Neutrophil (primary cell): ENCODE measurements at regions not wholly inside any gene's neighbourhood (a gene's known extent, or its start where the extent isn't known, plus 50 kb on each side); places are given as distances from the start of the nearest gene placed in this dataset.

Experiments
- H3K27ac ChIP-seq: fragments of 200-600 bp; sonication (generic); 2 replicates; pipeline ENCODE4 v1.5.1; 2016; ENCODE audit warnings: mild to moderate bottlenecking, moderate library complexity
- H3K27me3 ChIP-seq: fragments of 200-600 bp; sonication (generic); 2 replicates; pipeline ENCODE4 v1.6.0; 2016; ENCODE audit warnings: mild to moderate bottlenecking
- H3K36me3 ChIP-seq: fragments of 200-600 bp; sonication (generic); 2 replicates; pipeline ENCODE4 v1.5.1; 2017
- H3K4me1 ChIP-seq, 2 experiments: fragments of 200-600 bp in 1 of 2; sonication (generic) in 1 of 2; 1 replicate in 1 of 2; 2 replicates in 1 of 2; pipeline versions ENCODE4 v1.5.1 to v1.6.1; 2013 to 2016; ENCODE audit warnings: low read depth in 1 of 2, low read length in 1 of 2, mild to moderate bottlenecking in 1 of 2, moderate library complexity in 1 of 2; ENCODE audit not compliant: control insufficient read depth in 1 of 2, insufficient read depth in 1 of 2
- H3K4me3 ChIP-seq, 2 experiments: fragments of 200-600 bp in 1 of 2; sonication (generic) in 1 of 2; 1 replicate in 1 of 2; 2 replicates in 1 of 2; pipeline ENCODE4 v1.5.1; 2013 to 2016; ENCODE audit warnings: low read depth in 1 of 2, low read length in 1 of 2, mild to moderate bottlenecking in 1 of 2, moderate library complexity in 1 of 2
- H3K9me3 ChIP-seq: fragments of 200-600 bp; sonication (generic); 2 replicates; pipeline ENCODE4 v1.5.1; 2016
- CTCF ChIP-seq: fragments of 200-600 bp; sonication (generic); IDR thresholded peaks from 2 replicates; pipeline ENCODE4 v1.5.1; 2016; ENCODE audit warnings: antibody characterized with exemption

DNA sequence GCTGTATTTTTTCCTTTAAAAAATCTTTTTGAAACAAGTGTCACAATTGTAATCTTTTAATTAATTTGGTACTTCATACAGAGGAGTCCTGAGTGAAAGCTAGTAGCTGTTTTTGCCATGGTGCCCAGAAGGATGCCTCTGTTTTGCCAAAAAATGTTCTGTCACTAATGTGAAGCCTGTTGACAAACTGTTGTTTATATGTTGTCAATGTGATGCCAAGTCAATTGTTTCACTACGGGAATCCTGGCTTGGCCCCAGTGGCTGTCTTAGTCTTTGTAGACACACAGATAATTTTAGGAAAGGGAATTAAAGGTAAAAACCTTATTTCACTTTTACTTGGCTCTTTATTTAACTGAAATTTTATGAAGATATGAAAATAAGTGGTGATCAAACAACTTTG, 706.4 kb upstream of the MMS22L start:
- no peaks in the 10 kb centered on the region for H3K27me3 ChIP-seq
- H3K27ac ChIP-seq = no peak overlapping the region
- H3K4me3 ChIP-seq = no peak overlapping the region
- no peaks in the 10 kb centered on the region for H3K4me1 ChIP-seq
- no peaks in the 10 kb centered on the region for H3K9me3 ChIP-seq
- no peak for TF ChIP-seq CTCF
- no peaks in the 10 kb centered on the region for H3K36me3 ChIP-seq

DNA sequence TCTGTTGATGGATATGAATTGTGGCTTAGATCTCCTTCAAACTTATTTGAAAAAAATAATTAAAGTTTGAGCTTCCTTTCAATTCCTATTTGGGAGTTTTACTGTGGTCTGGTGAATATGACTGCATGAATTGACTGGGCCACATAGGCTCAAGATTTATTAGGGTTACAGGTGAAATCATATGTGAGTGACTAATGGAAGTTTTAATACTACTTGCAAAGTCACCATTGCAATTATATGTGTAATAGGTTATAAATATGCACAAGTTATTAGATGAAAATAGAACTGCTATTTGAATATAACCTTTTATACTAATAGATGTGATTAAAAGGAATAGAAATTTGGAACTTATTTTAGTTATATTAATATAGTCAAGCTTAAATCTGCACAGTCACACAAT, 712.1 kb upstream of the MMS22L start:
- Histone ChIP-seq H3K4me3 (no peak overlapping the region), H3K36me3 (no peaks in the 10 kb centered on the region), H3K9me3 (no peaks in the 10 kb centered on the region), H3K27me3 (no peaks in the 10 kb centered on the region), H3K4me1 (no peaks in the 10 kb centered on the region), H3K27ac (no peak overlapping the region)
- TF ChIP-seq CTCF = no peak

DNA sequence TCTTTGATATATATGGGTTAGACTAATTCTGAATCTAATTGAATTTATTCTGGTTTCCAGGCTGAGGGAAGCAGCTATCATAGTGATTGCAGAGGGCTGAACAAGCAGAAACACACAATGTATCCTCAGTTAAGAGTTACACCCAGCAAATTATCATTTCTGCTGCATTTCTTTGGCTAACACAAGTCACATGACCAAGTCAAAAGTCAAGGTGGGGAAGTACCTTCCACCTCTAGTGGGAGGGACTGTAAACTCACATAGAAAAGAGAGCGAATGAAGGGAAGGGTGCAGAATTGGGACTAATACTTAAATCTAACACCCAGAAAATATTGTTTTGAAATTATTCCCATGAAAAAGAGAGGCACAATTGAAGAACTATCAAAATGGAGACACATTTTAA, 719.7 kb upstream of the MMS22L start:
- Histone ChIP-seq H3K27me3 (no peaks in the 10 kb centered on the region), H3K4me3 (no peak overlapping the region), H3K9me3 (no peaks in the 10 kb centered on the region), H3K27ac (no peak overlapping the region), H3K4me1 (no peaks in the 10 kb centered on the region), H3K36me3 (no peaks in the 10 kb centered on the region)
- TF ChIP-seq CTCF = no peak

DNA sequence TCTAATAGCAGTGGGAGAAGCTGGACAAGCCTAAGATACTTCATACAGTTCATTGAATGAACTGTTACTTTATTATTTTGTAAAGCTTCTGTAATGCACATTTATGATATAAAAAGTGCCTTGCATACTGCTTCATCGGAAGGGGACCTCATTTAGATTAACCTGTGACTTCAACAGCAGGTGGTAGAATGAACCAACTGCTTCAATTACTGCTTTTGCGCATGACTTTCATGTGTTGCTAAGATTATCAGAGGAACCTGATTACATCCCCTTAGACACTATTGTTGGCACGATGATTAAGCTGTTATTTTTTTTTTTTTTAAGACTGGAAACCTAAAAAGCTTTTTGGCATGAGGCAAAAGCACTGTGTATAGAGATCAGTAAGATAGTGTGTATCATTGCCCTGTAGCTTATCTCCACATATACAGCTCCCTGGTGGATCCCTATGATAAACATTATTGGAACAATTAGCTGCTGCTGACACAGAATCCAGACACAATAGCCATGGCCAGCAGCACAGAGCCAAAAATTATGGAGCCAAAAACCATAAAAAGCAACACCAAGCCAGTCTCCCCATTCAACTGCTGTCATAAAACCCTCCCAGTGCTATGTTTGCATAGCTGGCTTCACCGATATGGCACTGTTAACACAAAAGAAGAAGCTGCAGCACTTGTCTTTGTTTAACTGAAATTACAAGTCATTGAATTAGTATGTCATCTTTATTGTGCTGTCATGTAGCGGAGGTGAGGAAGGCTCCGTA, 731.6 kb upstream of the MMS22L start:
- Histone ChIP-seq H3K4me1 (no peaks in the 10 kb centered on the region), H3K27ac (no peak overlapping the region), H3K36me3 (no peaks in the 10 kb centered on the region), H3K4me3 (no peak overlapping the region), H3K9me3 (no peaks in the 10 kb centered on the region), H3K27me3 (no peaks in the 10 kb centered on the region)
- TF ChIP-seq CTCF = no peak

- TF ChIP-seq CTCF = no peak
- no peaks in the 10 kb centered on the region for H3K4me1 ChIP-seq
- H3K9me3 ChIP-seq = no peaks in the 10 kb centered on the region
- no peaks in the 10 kb centered on the region for H3K27me3 ChIP-seq
- H3K4me3 ChIP-seq = no peak overlapping the region
- no peaks in the 10 kb centered on the region for H3K36me3 ChIP-seq
- H3K27ac ChIP-seq = no peak overlapping the region
These were observed 733.5 kb upstream of the MMS22L start for GRCh38 chr6:98016565-98016964.
